ENCODE measurements at regions not wholly inside any gene's neighbourhood (a gene's known extent, or its start where the extent isn't known, plus 50 kb on each side); places are given as distances from the start of the nearest gene placed in this dataset.
"Not testable (repeated sequence)": the region's sequence is repeated elsewhere in the genome, so short reads cannot be mapped to it uniquely, and the experiment has no call there.

GRCh38 chr2:14781142-14781541 lies 148.6 kb downstream of the LRATD1 start:
- no peaks in the 10 kb centered on the region for H3K4me1 ChIP-seq (ENCODE audit: control insufficient read depth in 1 of 2, insufficient read depth in 2 of 2, low read depth in 1 of 2, low read length in 1 of 2)
- no peaks in the 10 kb centered on the region for H3K27me3 ChIP-seq (ENCODE audit: insufficient read depth)
- DNase-seq: no peak
- H3K4me2 ChIP-seq: no peak overlapping the region
- H3F3A ChIP-seq (replicated peaks; ENCODE audit: insufficient read depth): no peaks in the 10 kb centered on the region
- H3K9ac ChIP-seq: no peak overlapping the region
- no peaks in the 10 kb centered on the region for H3K36me3 ChIP-seq (replicated peaks in 1 of 2; ENCODE audit: control insufficient read depth in 1 of 2, insufficient read depth in 2 of 2, low read length in 1 of 2)
- ChIA-PET CTCF (interaction anchor here (1.2 kb wide), 1 partner anchor 25 kb away, joined by 4 read pairs; no protein-coding TSS in a partner anchor), POLR2A (no interaction called here)
- TF ChIP-seq MAX (IDR thresholded peaks at IDR 0.05; ENCODE audit: low read depth) (no peak), YY1 (IDR thresholded peaks at IDR 0.05; ENCODE audit: low read depth) (no peak), SMC3 (IDR thresholded peaks at IDR 0.05; ENCODE audit: low read depth, low read length) (no peak), GABPA (IDR thresholded peaks at IDR 0.05; ENCODE audit: low read depth) (no peak)
- H3K79me2 ChIP-seq (ENCODE audit: insufficient read depth): no peaks in the 10 kb centered on the region
- WGBS (ENCODE audit: low lambda C conversion rate): 26% methylated on average over 4 of the region's 4 CpGs
- H4K20me1 ChIP-seq (ENCODE audit: insufficient read depth): no peaks in the 10 kb centered on the region
- no peaks in the 10 kb centered on the region for H3K9me3 ChIP-seq
- no peak overlapping the region for H2AFZ ChIP-seq (ENCODE audit: low read depth)
- no peaks in the 10 kb centered on the region for H3K9me2 ChIP-seq
- H3K27ac ChIP-seq (ENCODE audit: low read depth in 2 of 2, low read length in 1 of 2): no peak overlapping the region
- no peak overlapping the region for H3K4me3 ChIP-seq (ENCODE audit: low read depth in 2 of 2, low read length in 1 of 2)

- CTCF ChIA-PET: not testable (repeated sequence)
These were observed 156.3 kb downstream of the LRATD1 start for GRCh38 chr2:14788814-14789213.

GRCh38 chr2:14790041-14790640 lies 157.6 kb downstream of the LRATD1 start:
- POLR2A ChIA-PET: no interaction called here
- Histone ChIP-seq H3K27me3 (ENCODE audit: insufficient read depth) (no peaks in the 10 kb centered on the region), H3K9me2 (no peaks in the 10 kb centered on the region), H3K4me2 (no peak overlapping the region), H3K4me3 (ENCODE audit: low read depth in 2 of 2, low read length in 1 of 2) (no peak overlapping the region), H3F3A (replicated peaks; ENCODE audit: insufficient read depth) (no peaks in the 10 kb centered on the region), H3K79me2 (ENCODE audit: insufficient read depth) (no peaks in the 10 kb centered on the region), H3K9me3 (no peaks in the 10 kb centered on the region), H3K4me1 (ENCODE audit: control insufficient read depth in 1 of 2, insufficient read depth in 2 of 2, low read depth in 1 of 2, low read length in 1 of 2) (no peaks in the 10 kb centered on the region), H2AFZ (ENCODE audit: low read depth) (no peak overlapping the region), H3K36me3 (replicated peaks in 1 of 2; ENCODE audit: control insufficient read depth in 1 of 2, insufficient read depth in 2 of 2, low read length in 1 of 2) (no peaks in the 10 kb centered on the region), H4K20me1 (ENCODE audit: insufficient read depth) (no peaks in the 10 kb centered on the region), H3K9ac (no peak overlapping the region), H3K27ac (ENCODE audit: low read depth in 2 of 2, low read length in 1 of 2) (no peak overlapping the region)
- 13% methylated on average over 1 of the region's 1 CpG for WGBS (ENCODE audit: low lambda C conversion rate)
- CTCF ChIA-PET: no interaction called here
- no peak for DNase-seq
- TF ChIP-seq USF1 (IDR thresholded peaks at IDR 0.05; ENCODE audit: borderline replicate concordance, low read depth) (no peak), REST (IDR thresholded peaks at IDR 0.05; ENCODE audit: low read depth, low read length) (no peak), YY1 (IDR thresholded peaks at IDR 0.05; ENCODE audit: low read depth) (no peak), RCOR1 (IDR thresholded peaks at IDR 0.05; ENCODE audit: low read length) (no peak), MXI1 (IDR thresholded peaks at IDR 0.05; ENCODE audit: low read depth, low read length) (no peak), TAF1 (IDR thresholded peaks at IDR 0.05; ENCODE audit: borderline replicate concordance, low read depth, low read length) (no peak), ELF1 (IDR thresholded peaks at IDR 0.05) (no peak), IRF3 (IDR thresholded peaks at IDR 0.05; ENCODE audit: low read depth, low read length) (no peak), PBX3 (IDR thresholded peaks at IDR 0.05) (no peak), RFX5 (IDR thresholded peaks at IDR 0.05; ENCODE audit: low read length) (no peak), RXRA (IDR thresholded peaks at IDR 0.05; ENCODE audit: borderline replicate concordance, low read depth) (no peak), MAX (IDR thresholded peaks at IDR 0.05; ENCODE audit: low read depth) (no peak), EP300 (IDR thresholded peaks at IDR 0.05; ENCODE audit: borderline replicate concordance in 1 of 2, low read depth in 1 of 2, low read length in 1 of 2) (no peak)

More at GRCh38 chr2:14788814-14789213, 156.3 kb downstream of the LRATD1 start:
- H3K4me3 ChIP-seq (ENCODE audit: low read depth in 2 of 2, low read length in 1 of 2); H3F3A ChIP-seq (replicated peaks; ENCODE audit: insufficient read depth); POLR2A ChIA-PET; H3K36me3 ChIP-seq (replicated peaks in 1 of 2; ENCODE audit: control insufficient read depth in 1 of 2, insufficient read depth in 2 of 2, low read length in 1 of 2); H2AFZ ChIP-seq (ENCODE audit: low read depth); H4K20me1 ChIP-seq (ENCODE audit: insufficient read depth); H3K4me2 ChIP-seq; H3K9ac ChIP-seq; H3K4me1 ChIP-seq (ENCODE audit: control insufficient read depth in 1 of 2, insufficient read depth in 2 of 2, low read depth in 1 of 2, low read length in 1 of 2); H3K9me3 ChIP-seq; H3K27ac ChIP-seq (ENCODE audit: low read depth in 2 of 2, low read length in 1 of 2); H3K9me2 ChIP-seq; H3K27me3 ChIP-seq (ENCODE audit: insufficient read depth); H3K79me2 ChIP-seq (ENCODE audit: insufficient read depth); DNase-seq: not testable (repeated sequence)
- 48% methylated on average over 9 of the region's 9 CpGs for WGBS (ENCODE audit: low lambda C conversion rate)

Measured in SK-N-SH (cell line).